ENCODE measurements at regions not wholly inside any gene's neighbourhood (a gene's known extent, or its start where the extent isn't known, plus 50 kb on each side); places are given as distances from the start of the nearest gene placed in this dataset.

- 91% methylated on average over 1 of the region's 1 CpG for WGBS
- TF ChIP-seq POLR2AphosphoS5 (IDR thresholded peaks at IDR 0.05) (no peak), POLR2A (IDR thresholded peaks at IDR 0.05; ENCODE audit: low read depth) (no peak), EP300 (IDR thresholded peaks at IDR 0.05) (no peak)
- TF ChIP-seq, protein P1, sequence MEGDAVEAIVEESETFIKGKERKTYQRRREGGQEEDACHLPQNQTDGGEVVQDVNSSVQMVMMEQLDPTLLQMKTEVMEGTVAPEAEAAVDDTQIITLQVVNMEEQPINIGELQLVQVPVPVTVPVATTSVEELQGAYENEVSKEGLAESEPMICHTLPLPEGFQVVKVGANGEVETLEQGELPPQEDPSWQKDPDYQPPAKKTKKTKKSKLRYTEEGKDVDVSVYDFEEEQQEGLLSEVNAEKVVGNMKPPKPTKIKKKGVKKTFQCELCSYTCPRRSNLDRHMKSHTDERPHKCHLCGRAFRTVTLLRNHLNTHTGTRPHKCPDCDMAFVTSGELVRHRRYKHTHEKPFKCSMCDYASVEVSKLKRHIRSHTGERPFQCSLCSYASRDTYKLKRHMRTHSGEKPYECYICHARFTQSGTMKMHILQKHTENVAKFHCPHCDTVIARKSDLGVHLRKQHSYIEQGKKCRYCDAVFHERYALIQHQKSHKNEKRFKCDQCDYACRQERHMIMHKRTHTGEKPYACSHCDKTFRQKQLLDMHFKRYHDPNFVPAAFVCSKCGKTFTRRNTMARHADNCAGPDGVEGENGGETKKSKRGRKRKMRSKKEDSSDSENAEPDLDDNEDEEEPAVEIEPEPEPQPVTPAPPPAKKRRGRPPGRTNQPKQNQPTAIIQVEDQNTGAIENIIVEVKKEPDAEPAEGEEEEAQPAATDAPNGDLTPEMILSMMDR (IDR thresholded peaks at IDR 0.05): no peak
- H3K4me1 ChIP-seq: peaks cover 0 to 7% (median 0%) of the 10 kb centered on the region in 4 donors
These were observed 59.8 kb upstream of the AASS start for GRCh38 chr7:122203814-122204213.

GRCh38 chr7:122200888-122201287 lies 56.8 kb upstream of the AASS start:
- Histone ChIP-seq H3K27ac (replicated peaks in 1 of 4) (no peak overlapping the region), H3K9me3 (peaks cover 0 to 9% (median 0%) of the 10 kb centered on the region in 4 donors), H3K36me3 (no peaks in the 10 kb centered on the region), H3K27me3 (no peaks in the 10 kb centered on the region), H3K4me3 (no peak overlapping the region), H3K4me1 (peaks cover 0 to 7% (median 0%) of the 10 kb centered on the region in 4 donors)
- TF ChIP-seq, protein P1 (IDR thresholded peaks at IDR 0.05): no peak
- TF ChIP-seq POLR2AphosphoS5 (IDR thresholded peaks at IDR 0.05) (no peak), EP300 (IDR thresholded peaks at IDR 0.05) (no peak), POLR2A (IDR thresholded peaks at IDR 0.05; ENCODE audit: low read depth) (no peak)
- no peak for DNase-seq (ENCODE audit: extremely low spot score)
- intact Hi-C loops (cut with DNase I): no loop called here
- 92% methylated on average over 1 of the region's 1 CpG for WGBS

More at GRCh38 chr7:122203814-122204213, 59.8 kb upstream of the AASS start:
- intact Hi-C loops (cut with DNase I): no loop called here
- Histone ChIP-seq H3K9me3 (peaks cover 0 to 27% (median 9%) of the 10 kb centered on the region in 4 donors), H3K4me3 (no peak overlapping the region), H3K36me3 (no peaks in the 10 kb centered on the region), H3K27me3 (no peaks in the 10 kb centered on the region), H3K27ac (replicated peaks in 1 of 4) (no peak overlapping the region)
- DNase-seq (ENCODE audit: extremely low spot score): no peak

- TF ChIP-seq, protein P1 (IDR thresholded peaks at IDR 0.05): no peak
- TF ChIP-seq EP300 (IDR thresholded peaks at IDR 0.05) (no peak), POLR2A (IDR thresholded peaks at IDR 0.05; ENCODE audit: low read depth) (no peak), POLR2AphosphoS5 (IDR thresholded peaks at IDR 0.05) (no peak)
- no peak for DNase-seq (ENCODE audit: extremely low spot score)
- Histone ChIP-seq H3K9me3 (no peaks in the 10 kb centered on the region), H3K4me1 (peaks cover 0 to 7% (median 0%) of the 10 kb centered on the region in 4 donors), H3K4me3 (no peak overlapping the region), H3K27ac (replicated peaks in 1 of 4) (no peak overlapping the region), H3K27me3 (no peaks in the 10 kb centered on the region), H3K36me3 (no peaks in the 10 kb centered on the region)
- intact Hi-C loops (cut with DNase I): no loop called here
These were observed 55.1 kb upstream of the AASS start for GRCh38 chr7:122199171-122199570.

GRCh38 chr7:122198581-122198980 lies 54.5 kb upstream of the AASS start:
- H3K27me3 ChIP-seq: no peaks in the 10 kb centered on the region
- H3K27ac ChIP-seq (replicated peaks in 1 of 4): no peak overlapping the region
- no peak for DNase-seq (ENCODE audit: extremely low spot score)
- intact Hi-C loops (cut with DNase I): no loop called here
- no peak overlapping the region for H3K4me3 ChIP-seq
- no peaks in the 10 kb centered on the region for H3K36me3 ChIP-seq
- peaks cover 0 to 7% (median 0%) of the 10 kb centered on the region in 4 donors for H3K4me1 ChIP-seq
- H3K9me3 ChIP-seq: no peaks in the 10 kb centered on the region
- TF ChIP-seq POLR2A (IDR thresholded peaks at IDR 0.05; ENCODE audit: low read depth) (no peak), POLR2AphosphoS5 (IDR thresholded peaks at IDR 0.05) (no peak), EP300 (IDR thresholded peaks at IDR 0.05) (no peak)
- TF ChIP-seq, protein P1 (IDR thresholded peaks at IDR 0.05): no peak
- WGBS: 80% methylated on average over 1 of the region's 1 CpG
